Activated naive CD8-positive, alpha-beta T cell treated with anti-CD3 and anti-CD28 coated beads, Interleukin-2, amount 50 U/mL, for 24 hours (primary cell): ENCODE measurements at regions not wholly inside any gene's neighbourhood (a gene's known extent, or its start where the extent isn't known, plus 50 kb on each side); places are given as distances from the start of the nearest gene placed in this dataset.
"Not testable (repeated sequence)": the region's sequence is repeated elsewhere in the genome, so short reads cannot be mapped to it uniquely, and the experiment has no call there.

Experiments
- ATAC-seq: fragments of 150-1000 bp; cut with Tn5 transposase; one replicate; pipeline ENCODE4 v1.10.0; 2021
- DNase-seq: peaks from one replicate; pipeline ENCODE4 v3.0.0; 2021
- H3K27ac Mint-ChIP-seq: one replicate; pipeline ENCODE4 v1.8.0; 2021; ENCODE audit warnings: mild to moderate bottlenecking, mixed read lengths
- H3K27me3 Mint-ChIP-seq: one replicate; pipeline ENCODE4 v1.8.0; 2021; ENCODE audit warnings: mixed read lengths
- H3K36me3 Mint-ChIP-seq: one replicate; pipeline ENCODE4 v1.8.0; 2021; ENCODE audit warnings: low read depth, mixed read lengths
- H3K4me1 Mint-ChIP-seq: one replicate; pipeline ENCODE4 v1.8.0; 2021; ENCODE audit warnings: mixed read lengths
- H3K4me3 Mint-ChIP-seq: one replicate; pipeline ENCODE4 v1.8.0; 2021; ENCODE audit warnings: mild to moderate bottlenecking, moderate library complexity, mixed read lengths
- H3K9me3 Mint-ChIP-seq: one replicate; pipeline ENCODE4 v1.8.0; 2021; ENCODE audit warnings: mixed read lengths

DNA sequence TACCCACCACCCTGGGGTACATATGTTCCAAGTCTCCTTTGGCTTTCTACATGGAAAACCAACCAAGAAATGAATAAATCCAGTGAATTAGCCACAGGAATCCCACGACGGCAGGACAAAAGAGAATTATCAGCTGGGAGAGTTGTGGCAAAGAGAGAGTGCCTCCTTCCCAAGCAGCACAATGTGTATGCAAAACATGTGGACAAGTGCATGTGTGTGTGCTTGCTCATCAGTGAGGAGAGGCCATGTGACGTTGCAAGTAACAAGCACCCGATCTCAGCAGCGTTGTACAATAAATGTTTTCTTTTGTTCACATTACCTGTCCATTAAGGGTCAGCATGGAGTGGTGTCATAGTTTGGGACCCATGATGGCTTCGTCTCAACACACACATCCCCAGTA is 50.0 kb upstream of the EMX2 start:
- H3K4me1 Mint-ChIP-seq = peaks cover 1% of the 10 kb centered on the region
- ATAC-seq (no peak), DNase-seq (no peak)
- no peak overlapping the region for H3K4me3 Mint-ChIP-seq
- no peaks in the 10 kb centered on the region for H3K9me3 Mint-ChIP-seq
- H3K27me3 Mint-ChIP-seq = peaks cover 26% of the 10 kb centered on the region
- no peak overlapping the region for H3K27ac Mint-ChIP-seq
- H3K36me3 Mint-ChIP-seq = no peaks in the 10 kb centered on the region

DNA sequence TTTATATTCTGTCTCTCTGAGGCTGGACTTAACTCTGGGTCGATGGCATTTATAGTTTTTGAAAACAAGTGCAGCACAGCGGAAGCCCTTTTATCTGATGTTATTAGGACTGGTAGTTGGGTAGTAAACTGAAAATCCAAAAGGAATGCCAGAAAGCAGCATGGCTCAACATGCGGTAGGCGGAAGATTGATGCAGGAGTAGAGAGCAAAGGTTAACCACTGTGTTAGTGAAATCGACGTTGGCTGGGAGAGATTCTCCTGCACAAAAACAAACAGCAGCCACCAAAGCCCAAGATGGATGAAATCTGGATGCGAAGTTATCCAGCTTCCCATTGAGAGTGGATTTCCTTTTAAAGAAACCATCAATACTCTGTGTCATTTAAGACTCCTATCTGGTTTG is 54.5 kb upstream of the EMX2 start:
- H3K27me3 Mint-ChIP-seq = peaks cover 11% of the 10 kb centered on the region
- H3K27ac Mint-ChIP-seq = no peak overlapping the region
- no peaks in the 10 kb centered on the region for H3K9me3 Mint-ChIP-seq
- no peak overlapping the region for H3K4me3 Mint-ChIP-seq
- no peaks in the 10 kb centered on the region for H3K36me3 Mint-ChIP-seq
- no peaks in the 10 kb centered on the region for H3K4me1 Mint-ChIP-seq
- no peak for DNase-seq
- ATAC-seq = no peak

DNA sequence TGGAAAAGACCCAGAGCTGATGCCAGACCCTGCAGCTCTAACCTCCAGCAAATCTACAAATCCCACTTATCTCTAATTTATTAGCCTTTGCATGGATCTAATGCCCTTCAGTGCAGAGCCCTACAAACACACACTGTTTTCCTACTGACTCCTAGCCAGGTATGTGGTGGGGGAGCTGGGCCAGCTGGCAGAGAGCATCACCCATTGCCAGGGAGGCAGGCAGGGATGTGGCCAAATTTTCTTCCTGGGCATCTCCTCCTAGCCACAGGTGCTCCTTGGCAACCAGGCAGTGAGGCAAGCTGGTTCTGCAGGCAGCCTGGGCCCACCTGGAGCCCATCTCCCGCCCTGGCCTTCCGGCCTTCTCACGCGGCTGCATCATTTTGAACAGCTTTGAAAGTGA is 55.9 kb upstream of the EMX2 start:
- DNase-seq (no peak), ATAC-seq (no peak)
- no peaks in the 10 kb centered on the region for H3K9me3 Mint-ChIP-seq
- H3K4me1 Mint-ChIP-seq = no peaks in the 10 kb centered on the region
- no peak overlapping the region for H3K4me3 Mint-ChIP-seq
- H3K36me3 Mint-ChIP-seq = no peaks in the 10 kb centered on the region
- H3K27me3 Mint-ChIP-seq = peaks cover 6% of the 10 kb centered on the region
- H3K27ac Mint-ChIP-seq = no peak overlapping the region

DNA sequence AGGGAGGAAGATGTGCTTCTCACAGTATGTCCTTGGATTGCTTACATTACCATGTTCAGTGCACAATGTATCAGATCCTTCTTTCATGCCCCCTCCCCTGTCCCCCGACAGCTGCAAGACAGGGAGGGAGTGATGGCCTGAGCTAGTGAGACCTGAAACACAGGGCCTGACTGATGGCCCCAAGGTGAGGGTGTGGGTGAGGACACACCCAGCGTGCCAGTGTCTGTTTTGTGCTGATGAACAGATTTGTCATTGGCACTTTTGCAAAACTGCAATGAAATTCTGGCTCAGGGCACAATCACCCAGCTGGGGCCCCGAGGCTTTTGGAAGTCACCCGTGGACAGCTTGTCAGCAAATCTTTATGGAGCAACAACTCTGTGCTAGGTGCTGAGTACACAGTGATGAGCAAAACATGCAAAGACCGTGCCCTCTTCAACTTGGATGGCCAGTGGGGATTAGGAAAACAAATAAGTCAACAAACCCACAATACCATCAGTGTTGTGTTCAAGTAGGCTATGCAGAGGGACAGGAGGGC is 59.4 kb upstream of the EMX2 start:
- Mint-ChIP-seq H3K4me1 (no peaks in the 10 kb centered on the region), H3K4me3 (no peak overlapping the region), H3K27ac (no peak overlapping the region), H3K9me3 (no peaks in the 10 kb centered on the region), H3K27me3 (peaks cover 2% of the 10 kb centered on the region), H3K36me3 (no peaks in the 10 kb centered on the region)
- ATAC-seq (no peak), DNase-seq (no peak)

DNA sequence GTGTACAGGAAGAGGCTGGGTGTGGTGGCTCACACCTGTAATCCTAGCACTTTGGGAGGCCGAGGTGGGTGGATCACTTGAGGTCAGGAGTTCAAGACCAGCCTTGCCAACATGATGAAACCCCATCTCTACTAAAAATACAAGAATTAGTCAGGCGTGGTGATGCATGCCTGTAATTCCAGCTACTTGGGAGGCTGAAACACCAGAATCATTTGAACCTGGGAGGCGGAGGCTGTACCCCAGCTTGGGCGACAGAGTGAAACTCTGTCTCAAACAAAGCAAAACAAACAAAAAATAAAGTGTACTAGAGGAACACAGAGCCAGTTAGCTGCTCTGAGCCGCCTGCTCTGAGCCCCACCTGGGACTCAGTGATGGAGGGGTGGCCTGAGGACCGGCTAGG is 61.5 kb upstream of the EMX2 start:
- not testable (repeated sequence) for H3K36me3 Mint-ChIP-seq, DNase-seq, H3K4me3 Mint-ChIP-seq, H3K4me1 Mint-ChIP-seq, ATAC-seq, H3K27me3 Mint-ChIP-seq, H3K9me3 Mint-ChIP-seq, H3K27ac Mint-ChIP-seq

DNA sequence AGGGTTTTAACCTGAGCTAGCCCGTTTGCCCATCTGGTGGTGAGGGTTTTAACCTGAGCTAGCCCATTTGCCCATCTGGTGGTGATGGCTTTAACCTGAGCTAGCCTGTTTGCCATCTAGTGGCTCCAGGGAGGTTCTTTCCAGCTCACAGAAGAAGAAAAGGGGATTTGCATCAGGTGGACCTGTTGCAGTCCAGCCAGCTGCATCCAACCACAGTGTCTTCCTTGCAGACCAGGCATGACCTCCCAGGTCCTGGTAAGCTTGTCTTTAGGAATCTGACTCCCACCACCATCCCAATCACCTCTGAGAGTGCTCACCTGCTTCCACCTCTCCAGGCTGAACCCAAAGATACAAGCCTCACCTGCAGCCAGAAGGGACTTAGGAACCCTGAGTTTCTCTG is 62.4 kb upstream of the EMX2 start:
- no peak for ATAC-seq

DNA sequence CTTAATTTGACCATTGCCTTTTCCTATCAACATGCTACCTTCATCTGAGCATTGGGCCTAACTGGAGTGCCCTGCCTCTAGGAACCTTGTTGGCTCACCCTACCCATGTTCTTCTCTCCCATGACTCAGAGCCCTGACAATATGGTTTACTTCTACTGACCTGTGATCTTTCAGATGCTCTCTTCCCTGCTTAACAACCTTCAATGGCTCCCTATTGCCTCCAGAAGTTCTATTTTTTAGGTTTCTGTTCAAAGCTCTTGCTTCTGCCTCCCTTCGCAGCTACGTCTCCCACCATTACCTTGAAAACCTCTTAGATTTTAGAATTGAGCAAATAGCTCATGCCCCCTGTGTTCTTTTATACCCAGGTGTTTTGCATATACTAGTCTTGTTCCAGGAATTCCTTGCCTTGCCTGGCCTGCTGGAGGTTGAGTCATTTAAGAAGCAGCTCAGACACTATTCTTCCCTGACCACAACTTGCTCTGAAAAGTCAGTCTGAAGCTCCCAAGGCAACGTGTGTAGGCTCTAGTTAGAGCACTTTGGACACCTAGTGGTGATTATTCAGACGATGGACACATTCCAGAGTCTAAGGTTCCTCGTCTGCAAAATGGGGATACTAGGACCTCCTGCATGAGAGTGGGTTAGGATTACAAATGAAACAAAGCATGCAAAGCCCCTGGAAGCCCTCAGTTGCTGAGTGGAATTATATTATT is 64.4 kb upstream of the EMX2 start:
- Mint-ChIP-seq H3K27me3 (peaks cover 9% of the 10 kb centered on the region), H3K9me3 (no peaks in the 10 kb centered on the region), H3K4me3 (no peak overlapping the region), H3K36me3 (no peaks in the 10 kb centered on the region), H3K4me1 (no peaks in the 10 kb centered on the region), H3K27ac (no peak overlapping the region)
- DNase-seq (no peak), ATAC-seq (no peak)

More for the DNA sequence above, 62.4 kb upstream of the EMX2 start:
- Mint-ChIP-seq H3K27ac (no peak overlapping the region), H3K9me3 (no peaks in the 10 kb centered on the region), H3K36me3 (no peaks in the 10 kb centered on the region), H3K4me1 (no peaks in the 10 kb centered on the region), H3K4me3 (no peak overlapping the region), H3K27me3 (peaks cover 7% of the 10 kb centered on the region)
- no peak for DNase-seq

DNA sequence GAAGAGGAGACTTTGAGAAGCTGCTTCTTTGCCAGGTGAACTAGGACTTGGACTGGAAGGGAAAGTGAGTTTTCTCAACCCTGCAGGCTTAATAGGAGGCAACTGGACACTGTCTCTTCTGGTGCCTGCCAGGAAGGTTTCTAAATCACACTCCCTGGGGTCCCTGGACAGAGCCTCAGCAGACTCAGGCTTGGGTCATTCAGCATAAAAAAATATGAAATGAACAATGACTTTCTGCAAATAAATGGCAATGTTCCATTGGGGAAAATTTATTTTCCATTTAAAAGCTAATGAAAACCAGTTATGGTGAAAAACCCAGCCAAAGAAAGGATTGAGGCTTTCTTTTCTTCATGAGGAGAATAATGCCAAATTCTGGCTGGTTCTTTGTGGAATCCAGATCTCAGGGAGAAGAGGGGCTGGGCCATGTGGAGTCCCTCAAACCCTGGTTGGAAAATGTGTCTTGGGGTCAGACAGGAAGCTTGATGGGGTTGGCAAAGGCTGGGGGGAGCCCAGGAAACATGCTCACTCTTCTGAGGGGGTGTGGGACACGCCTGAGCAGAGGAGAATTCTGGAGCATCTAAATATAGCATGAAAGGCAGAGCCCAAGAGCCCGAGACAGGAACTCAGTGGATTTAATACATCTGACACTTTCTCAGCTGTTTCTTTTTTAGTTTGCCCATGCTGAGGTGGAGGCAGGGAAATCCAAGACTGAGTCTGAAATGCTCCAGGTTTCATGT is 65.2 kb upstream of the EMX2 start:
- ATAC-seq (no peak), DNase-seq (no peak)
- Mint-ChIP-seq H3K27me3 (peaks cover 13% of the 10 kb centered on the region), H3K27ac (no peak overlapping the region), H3K4me1 (no peaks in the 10 kb centered on the region), H3K4me3 (no peak overlapping the region), H3K9me3 (no peaks in the 10 kb centered on the region), H3K36me3 (no peaks in the 10 kb centered on the region)

DNA sequence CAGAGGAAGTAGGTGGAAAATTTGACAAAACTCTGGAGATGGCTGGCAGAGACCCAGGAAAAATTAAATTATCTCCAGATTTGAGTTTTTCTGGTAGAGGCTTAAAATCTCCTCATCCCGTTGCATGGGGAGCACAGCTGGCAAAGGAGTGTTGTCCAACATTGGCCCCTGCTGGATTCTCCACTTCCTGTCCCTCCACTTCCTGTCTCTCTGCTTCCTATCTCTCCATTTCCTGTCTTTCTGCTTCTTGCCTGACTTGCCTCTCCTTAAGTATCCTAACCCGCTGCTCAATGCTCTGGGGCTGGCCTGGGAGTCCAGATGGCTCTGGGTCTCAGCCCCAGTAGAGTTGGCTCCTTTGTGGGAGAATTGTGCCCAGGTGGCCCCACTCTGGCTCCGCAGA is 65.8 kb upstream of the EMX2 start:
- H3K4me1 Mint-ChIP-seq = no peaks in the 10 kb centered on the region
- DNase-seq (no peak), ATAC-seq (no peak)
- H3K27me3 Mint-ChIP-seq = peaks cover 13% of the 10 kb centered on the region
- no peaks in the 10 kb centered on the region for H3K36me3 Mint-ChIP-seq
- no peaks in the 10 kb centered on the region for H3K9me3 Mint-ChIP-seq
- no peak overlapping the region for H3K27ac Mint-ChIP-seq
- no peak overlapping the region for H3K4me3 Mint-ChIP-seq

DNA sequence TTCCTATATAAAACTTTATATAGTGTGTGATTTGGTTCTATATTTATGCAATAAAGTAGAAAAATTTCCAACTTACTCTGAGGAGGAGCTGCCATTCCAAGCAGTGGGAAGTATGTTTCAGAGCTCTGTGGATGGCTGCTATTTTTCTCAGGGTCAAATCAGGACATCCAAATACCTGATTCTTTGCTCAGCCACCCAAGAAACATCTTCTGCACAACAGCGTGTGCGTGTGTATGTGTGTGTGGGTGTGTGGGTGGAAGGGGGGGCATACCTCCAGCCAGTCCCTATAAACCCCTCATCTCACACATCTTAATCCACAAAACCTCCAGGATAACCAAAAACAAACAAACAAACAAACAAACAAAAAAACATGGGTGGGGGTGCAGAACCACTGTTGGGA is 66.3 kb upstream of the EMX2 start:
- H3K27ac Mint-ChIP-seq = no peak overlapping the region
- no peaks in the 10 kb centered on the region for H3K9me3 Mint-ChIP-seq
- DNase-seq = no peak
- peaks cover 13% of the 10 kb centered on the region for H3K27me3 Mint-ChIP-seq
- no peaks in the 10 kb centered on the region for H3K36me3 Mint-ChIP-seq
- no peak overlapping the region for H3K4me3 Mint-ChIP-seq
- no peaks in the 10 kb centered on the region for H3K4me1 Mint-ChIP-seq
- ATAC-seq = no peak

DNA sequence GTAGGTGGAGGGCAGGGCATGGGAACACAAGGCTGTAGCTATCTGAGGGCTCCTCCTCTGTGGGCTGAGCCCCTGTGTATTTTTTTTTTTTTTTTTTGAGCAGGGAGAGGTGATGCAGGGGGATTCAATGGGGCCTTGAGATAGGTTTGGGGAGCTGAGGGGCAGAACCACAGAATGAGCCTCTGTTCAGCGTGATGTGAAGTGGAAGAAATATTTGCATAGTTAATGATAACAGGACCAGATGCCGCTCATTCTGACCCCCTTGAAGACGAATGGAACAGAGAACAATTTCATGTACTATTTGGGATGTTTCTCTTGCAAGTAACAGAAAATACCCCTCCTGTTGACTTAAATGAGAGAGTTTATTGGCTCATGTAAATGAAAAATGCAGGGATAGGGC is 69.7 kb upstream of the EMX2 start:
- no peaks in the 10 kb centered on the region for H3K9me3 Mint-ChIP-seq
- no peak overlapping the region for H3K27ac Mint-ChIP-seq
- H3K4me1 Mint-ChIP-seq = no peaks in the 10 kb centered on the region
- H3K36me3 Mint-ChIP-seq = no peaks in the 10 kb centered on the region
- H3K4me3 Mint-ChIP-seq = no peak overlapping the region
- ATAC-seq (no peak), DNase-seq (no peak)
- H3K27me3 Mint-ChIP-seq = peaks cover 14% of the 10 kb centered on the region

DNA sequence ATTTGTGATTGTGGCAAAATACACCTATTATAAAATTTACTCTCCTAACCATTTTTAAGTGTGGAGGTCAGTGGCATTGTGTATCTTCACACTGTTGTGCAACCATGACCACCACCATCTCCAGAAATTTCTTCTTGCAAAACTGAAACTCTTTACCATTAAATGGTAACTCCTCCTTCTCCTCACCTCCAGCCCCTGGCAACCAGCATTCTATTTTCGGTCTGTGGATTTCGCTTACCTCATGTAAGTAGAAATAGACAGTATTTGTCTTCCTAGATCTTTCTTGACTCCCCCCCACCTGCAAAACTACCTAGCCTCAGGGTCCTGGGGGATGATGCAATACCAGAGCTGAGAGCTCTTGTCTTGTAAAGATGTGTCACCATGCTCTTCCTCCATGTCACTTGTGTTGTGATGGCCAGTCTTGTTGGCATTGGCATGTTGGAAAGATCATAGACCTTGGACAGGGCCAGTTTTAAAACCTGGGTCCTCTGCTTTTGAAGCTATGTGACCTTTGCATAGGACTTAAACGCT is 71.1 kb upstream of the EMX2 start:
- H3K4me1 Mint-ChIP-seq = no peaks in the 10 kb centered on the region
- no peak overlapping the region for H3K4me3 Mint-ChIP-seq
- no peak for ATAC-seq
- no peaks in the 10 kb centered on the region for H3K36me3 Mint-ChIP-seq
- H3K9me3 Mint-ChIP-seq = no peaks in the 10 kb centered on the region
- H3K27ac Mint-ChIP-seq = no peak overlapping the region
- peaks cover 11% of the 10 kb centered on the region for H3K27me3 Mint-ChIP-seq
- no peak for DNase-seq

DNA sequence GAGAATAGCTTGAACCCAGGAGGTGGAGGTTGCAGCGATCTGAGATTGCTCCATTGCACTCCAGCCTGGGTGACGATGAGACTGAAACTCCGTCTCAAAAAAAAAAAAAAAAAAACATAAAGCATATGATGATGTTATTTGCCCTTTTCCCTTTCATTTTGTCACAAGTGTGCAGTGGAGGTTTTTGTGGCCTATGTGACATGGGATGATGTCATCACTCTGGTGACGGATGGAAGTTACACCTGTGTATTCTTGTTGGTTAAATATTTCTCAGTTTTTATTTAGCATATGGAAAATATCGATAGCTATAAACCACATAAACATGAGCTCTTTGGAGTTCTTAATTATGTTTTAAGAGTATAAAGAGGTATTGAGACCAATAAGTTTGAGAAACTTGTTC is 71.8 kb upstream of the EMX2 start:
- H3K36me3 Mint-ChIP-seq = no peaks in the 10 kb centered on the region
- DNase-seq = no peak
- H3K4me3 Mint-ChIP-seq = no peak overlapping the region

DNA sequence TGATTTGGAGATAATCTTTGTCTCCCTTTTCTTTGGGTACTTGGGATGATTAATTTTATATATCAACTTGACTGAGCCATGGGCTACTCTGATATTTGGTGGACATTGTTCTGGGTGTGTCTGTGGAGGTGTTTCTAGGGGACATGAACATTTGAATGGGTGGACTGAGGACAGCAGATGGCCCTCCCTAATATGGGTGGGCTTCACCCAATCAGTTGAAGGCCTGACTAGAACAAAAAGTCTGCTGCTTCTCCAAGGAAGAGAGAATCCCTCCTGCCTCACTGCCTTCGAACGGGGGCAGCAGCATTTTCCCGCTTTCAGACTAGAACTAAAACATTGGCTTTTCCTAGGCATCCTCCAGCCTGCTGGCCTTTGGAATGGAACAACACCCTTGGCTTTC is 73.9 kb upstream of the EMX2 start:
- H3K4me3 Mint-ChIP-seq = no peak overlapping the region
- no peak for DNase-seq
- H3K9me3 Mint-ChIP-seq = no peaks in the 10 kb centered on the region
- ATAC-seq = no peak
- no peak overlapping the region for H3K27ac Mint-ChIP-seq
- peaks cover 6% of the 10 kb centered on the region for H3K27me3 Mint-ChIP-seq
- H3K4me1 Mint-ChIP-seq = no peaks in the 10 kb centered on the region
- no peaks in the 10 kb centered on the region for H3K36me3 Mint-ChIP-seq

More for the DNA sequence above, 71.8 kb upstream of the EMX2 start:
- Mint-ChIP-seq H3K27me3 (peaks cover 11% of the 10 kb centered on the region), H3K9me3 (no peaks in the 10 kb centered on the region), H3K4me1 (no peaks in the 10 kb centered on the region), H3K27ac (no peak overlapping the region)
- no peak for ATAC-seq

DNA sequence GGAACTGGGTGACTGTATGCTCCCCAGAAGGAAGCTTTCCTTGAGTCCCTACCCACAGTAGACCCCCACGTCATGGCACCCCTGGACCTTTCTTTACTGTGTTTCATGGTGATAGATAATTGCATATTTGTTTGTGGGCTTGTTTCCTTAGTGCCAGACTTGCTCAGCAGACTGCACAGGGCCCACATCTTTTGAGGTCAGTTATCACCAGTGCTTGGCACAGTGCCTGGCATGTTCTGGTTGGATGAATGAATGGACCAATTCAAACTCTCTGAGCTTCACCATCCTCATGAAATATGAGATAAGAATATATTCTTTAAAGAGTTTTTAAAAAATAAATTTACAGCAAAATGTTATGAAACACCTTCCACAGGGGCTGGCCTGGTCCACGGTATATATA is 78.4 kb upstream of the EMX2 start:
- ATAC-seq (no peak), DNase-seq (no peak)
- Mint-ChIP-seq H3K4me3 (no peak overlapping the region), H3K27me3 (peaks cover 2% of the 10 kb centered on the region), H3K9me3 (no peaks in the 10 kb centered on the region), H3K27ac (no peak overlapping the region), H3K36me3 (no peaks in the 10 kb centered on the region), H3K4me1 (no peaks in the 10 kb centered on the region)
